ENCODE measurements at regions not wholly inside any gene's neighbourhood (a gene's known extent, or its start where the extent isn't known, plus 50 kb on each side); places are given as distances from the start of the nearest gene placed in this dataset.

DNA sequence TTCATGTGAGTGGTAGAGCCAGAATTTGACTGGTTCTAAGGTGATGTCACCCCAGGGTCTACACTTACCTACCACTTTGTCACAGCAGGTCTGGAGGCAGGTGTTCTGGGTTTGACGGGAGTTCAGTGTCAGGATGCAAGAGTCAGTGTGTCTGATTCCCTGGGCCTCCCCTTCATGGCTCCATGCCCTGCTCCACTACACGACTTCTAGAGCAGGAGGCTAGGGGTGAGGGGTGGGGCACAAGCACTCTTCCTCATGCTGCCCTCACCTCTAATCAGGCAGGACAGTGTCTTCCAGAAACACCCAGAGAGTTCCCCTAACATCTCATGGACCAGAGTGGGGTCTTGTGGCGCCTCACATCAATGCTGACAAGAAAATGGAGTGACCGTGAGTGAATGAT is 118.2 kb downstream of the CDC5L start:
- Histone ChIP-seq H3K27me3 (ENCODE audit: control insufficient read depth in 1 of 2, insufficient read depth in 2 of 2, low read length in 2 of 2) (peaks cover 0 to 10% of the 10 kb centered on the region in 2 experiments), H3K4me1 (ENCODE audit: insufficient read depth, low read length) (no peaks in the 10 kb centered on the region), H3K36me3 (ENCODE audit: insufficient read depth, low read length) (no peaks in the 10 kb centered on the region), H3K9me3 (ENCODE audit: control insufficient read depth in 1 of 2, insufficient read depth in 1 of 2, low read length in 2 of 2) (no peaks in the 10 kb centered on the region), H3K27ac (ENCODE audit: low read depth in 1 of 2, low read length in 2 of 2) (no peak overlapping the region), H3K4me3 (ENCODE audit: low read length) (no peak overlapping the region)
- TF ChIP-seq CTCF (IDR thresholded peaks at IDR 0.05) = no peak
- Mint-ChIP-seq H3K36me3 (ENCODE audit: low read depth) (no peaks in the 10 kb centered on the region), H3K9me3 (peaks cover 6% of the 10 kb centered on the region), H3K27ac (no peak overlapping the region), H3K27me3 (no peaks in the 10 kb centered on the region), H3K4me1 (ENCODE audit: low read depth) (no peaks in the 10 kb centered on the region), H3K4me3 (no peak overlapping the region)
- ATAC-seq (ENCODE audit: poor library complexity) (no peak), DNase-seq (no peak)
- intact Hi-C loops (cut with DNase I, micrococcal nuclease) = no loop called here
- ChIA-PET CTCF (no interaction called here), POLR2A (no interaction called here)

- Mint-ChIP-seq H3K27ac (no peak overlapping the region), H3K4me3 (no peak overlapping the region), H3K9me3 (peaks cover 6% of the 10 kb centered on the region), H3K4me1 (ENCODE audit: low read depth) (no peaks in the 10 kb centered on the region), H3K36me3 (ENCODE audit: low read depth) (no peaks in the 10 kb centered on the region), H3K27me3 (no peaks in the 10 kb centered on the region)
- H3K4me1 ChIP-seq (ENCODE audit: insufficient read depth, low read length) = no peaks in the 10 kb centered on the region
- no peak for TF ChIP-seq CTCF (IDR thresholded peaks at IDR 0.05)
- ChIA-PET CTCF (no interaction called here), POLR2A (no interaction called here)
- H3K27me3 ChIP-seq (ENCODE audit: control insufficient read depth in 1 of 2, insufficient read depth in 2 of 2, low read length in 2 of 2) = peaks cover 0 to 10% of the 10 kb centered on the region in 2 experiments
- DNase-seq (no peak), ATAC-seq (ENCODE audit: poor library complexity) (no peak)
- intact Hi-C loops (cut with DNase I, micrococcal nuclease) = no loop called here
- no peaks in the 10 kb centered on the region for H3K36me3 ChIP-seq (ENCODE audit: insufficient read depth, low read length)
- no peak overlapping the region for H3K4me3 ChIP-seq (ENCODE audit: low read length)
- no peak overlapping the region for H3K27ac ChIP-seq (ENCODE audit: low read depth in 1 of 2, low read length in 2 of 2)
- H3K9me3 ChIP-seq (ENCODE audit: control insufficient read depth in 1 of 2, insufficient read depth in 1 of 2, low read length in 2 of 2) = no peaks in the 10 kb centered on the region
Observed at GRCh38 chr6:44507014-44507413, 119.5 kb downstream of the CDC5L start.

GRCh38 chr6:44508646-44509045 is 121.1 kb downstream of the CDC5L start:
- Mint-ChIP-seq H3K4me3 (no peak overlapping the region), H3K36me3 (ENCODE audit: low read depth) (no peaks in the 10 kb centered on the region), H3K27me3 (no peaks in the 10 kb centered on the region), H3K4me1 (ENCODE audit: low read depth) (no peaks in the 10 kb centered on the region), H3K27ac (no peak overlapping the region), H3K9me3 (peaks cover 6% of the 10 kb centered on the region)
- CTCF ChIA-PET = no interaction called here
- intact Hi-C loops (cut with DNase I, micrococcal nuclease) = no loop called here
- Histone ChIP-seq H3K4me1 (ENCODE audit: insufficient read depth, low read length) (no peaks in the 10 kb centered on the region), H3K27ac (ENCODE audit: low read depth in 1 of 2, low read length in 2 of 2) (no peak overlapping the region), H3K27me3 (ENCODE audit: control insufficient read depth in 1 of 2, insufficient read depth in 2 of 2, low read length in 2 of 2) (peaks cover 0 to 10% of the 10 kb centered on the region in 2 experiments), H3K4me3 (ENCODE audit: low read length) (no peak overlapping the region), H3K36me3 (ENCODE audit: insufficient read depth, low read length) (no peaks in the 10 kb centered on the region), H3K9me3 (ENCODE audit: control insufficient read depth in 1 of 2, insufficient read depth in 1 of 2, low read length in 2 of 2) (no peaks in the 10 kb centered on the region)
- POLR2A ChIA-PET = no interaction called here
- no peak for TF ChIP-seq CTCF (IDR thresholded peaks at IDR 0.05)
- ATAC-seq (ENCODE audit: poor library complexity) = no peak
- no peak for DNase-seq
